Stimulated activated CD4-positive, alpha-beta T cell treated with anti-CD3 and anti-CD28 coated beads, Interleukin-1b, Interleukin-23, amount 100 ng/mL, for 4 hours (primary cell): ENCODE measurements at regions not wholly inside any gene's neighbourhood (a gene's known extent, or its start where the extent isn't known, plus 50 kb on each side); places are given as distances from the start of the nearest gene placed in this dataset.

ENCODE experiments used
- DNase-seq, 2 donors: peaks; one replicate each; pipeline ENCODE4 v3.0.0-alpha.2; 2020; ENCODE audit warnings: low read depth in 2 of 2

DNA sequence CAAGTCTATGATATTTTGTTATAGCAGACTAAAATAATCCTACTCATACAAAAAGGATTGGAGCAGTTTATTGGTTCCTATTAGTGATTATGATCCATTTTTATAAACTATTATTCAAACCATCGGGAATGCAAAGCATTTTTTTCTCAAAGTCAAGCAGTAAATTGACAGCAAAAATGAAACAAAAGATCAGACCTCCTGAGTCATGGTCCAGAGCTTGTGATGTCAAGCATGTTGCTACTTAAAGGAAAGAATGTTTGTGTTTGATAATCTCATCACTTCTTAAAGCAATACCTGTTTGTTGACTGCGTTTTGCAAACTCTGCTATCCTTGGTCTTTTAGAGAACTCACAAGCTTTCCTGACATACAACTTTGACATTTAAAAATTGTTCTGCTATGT is 204.4 kb downstream of the SAMD5 start:
- no peak for DNase-seq

- no peak for DNase-seq
Observed at GRCh38 chr6:147715035-147715434, 206.5 kb downstream of the SAMD5 start.

- DNase-seq, result no peak
Observed at GRCh38 chr6:147716434-147716833, 207.9 kb downstream of the SAMD5 start.

- no peak for DNase-seq
Observed at GRCh38 chr6:147717991-147718390, 209.5 kb downstream of the SAMD5 start.

DNA sequence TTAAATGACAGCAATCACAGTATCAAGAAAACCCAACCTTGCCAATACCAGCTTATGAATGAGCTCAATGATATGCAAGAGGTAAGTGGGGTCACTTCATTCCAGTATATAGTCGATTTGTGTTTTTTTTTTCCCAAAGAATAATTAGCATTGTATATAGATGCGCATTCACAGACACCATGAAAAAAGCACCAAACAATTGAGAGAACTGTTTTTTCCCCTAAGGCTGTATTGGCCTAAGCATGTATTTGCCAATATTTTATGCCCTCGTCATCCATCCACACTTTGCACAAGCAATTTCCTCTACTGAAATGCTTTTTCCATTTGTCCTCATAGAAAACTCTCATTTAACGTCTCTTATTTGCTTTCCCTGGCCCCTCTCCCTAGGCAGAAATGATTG is 213.7 kb downstream of the SAMD5 start:
- DNase-seq, result no peak

DNA sequence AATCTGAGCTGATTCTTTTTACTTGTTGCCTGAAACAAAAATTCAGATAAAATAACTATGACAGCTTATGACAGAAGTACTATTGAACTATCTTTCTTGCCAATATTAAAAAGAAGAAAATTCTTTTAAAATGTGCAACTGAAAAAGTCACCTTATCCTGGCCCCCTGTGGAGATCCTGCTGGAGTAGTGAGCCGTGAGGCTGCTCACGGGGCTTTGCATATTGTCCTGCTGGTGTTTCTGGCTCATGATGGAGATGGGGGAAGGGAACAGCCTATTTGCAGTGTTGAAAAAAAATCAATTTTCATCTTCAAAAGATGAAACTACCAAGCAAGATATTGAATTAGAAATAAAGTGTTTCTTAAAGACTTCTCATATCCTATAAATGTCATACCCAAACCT is 216.0 kb downstream of the SAMD5 start:
- DNase-seq, result no peak

DNA sequence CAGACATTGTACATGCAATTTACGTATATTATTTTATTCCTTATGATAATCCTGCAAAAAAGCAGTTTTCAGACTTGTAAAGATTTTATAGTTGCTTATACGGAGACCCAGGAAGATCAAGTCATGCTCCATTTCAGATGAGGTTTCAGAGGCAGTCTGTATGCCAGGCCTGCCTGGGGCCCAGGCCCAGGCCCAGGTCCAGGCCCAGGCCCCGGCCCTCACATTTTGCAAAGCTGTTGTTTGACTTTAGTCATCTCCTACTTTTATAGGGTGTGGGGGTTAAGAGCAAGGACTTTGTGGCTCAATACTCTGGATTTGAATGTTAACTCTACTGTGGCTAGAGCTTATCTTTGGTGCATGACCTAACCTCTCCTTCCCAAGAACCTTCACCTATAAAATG is 217.9 kb downstream of the SAMD5 start:
- no peak for DNase-seq

- no peak for DNase-seq
Observed at GRCh38 chr6:147728903-147729302, 220.4 kb downstream of the SAMD5 start.

GRCh38 chr6:147733686-147734085 is 225.2 kb downstream of the SAMD5 start:
- DNase-seq, result no peak

GRCh38 chr6:147734151-147734550 is 225.7 kb downstream of the SAMD5 start:
- DNase-seq, result no peak

GRCh38 chr6:147735924-147736323 is 227.4 kb downstream of the SAMD5 start:
- DNase-seq, result no peak

DNA sequence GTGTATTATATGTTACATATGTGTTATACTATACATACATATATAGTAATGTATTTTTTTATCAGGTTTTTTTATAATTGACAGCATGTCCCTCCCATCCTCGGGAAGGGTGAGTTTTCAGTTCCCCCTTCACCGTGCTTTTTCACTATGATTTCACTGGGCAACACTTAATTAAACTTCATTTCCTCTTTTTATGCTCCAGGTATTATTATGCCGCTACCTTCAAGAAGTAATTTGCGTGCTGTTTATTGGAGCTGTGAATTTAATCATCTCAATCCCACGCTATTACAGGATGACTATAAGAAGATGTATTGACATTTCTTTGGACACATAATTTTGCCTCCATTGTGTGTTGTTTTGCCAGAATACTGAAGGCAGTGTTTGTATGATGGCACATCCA is 228.6 kb downstream of the SAMD5 start:
- DNase-seq, result no peak

- DNase-seq, result no peak
Observed at GRCh38 chr6:147738099-147738498, 229.6 kb downstream of the SAMD5 start.

DNA sequence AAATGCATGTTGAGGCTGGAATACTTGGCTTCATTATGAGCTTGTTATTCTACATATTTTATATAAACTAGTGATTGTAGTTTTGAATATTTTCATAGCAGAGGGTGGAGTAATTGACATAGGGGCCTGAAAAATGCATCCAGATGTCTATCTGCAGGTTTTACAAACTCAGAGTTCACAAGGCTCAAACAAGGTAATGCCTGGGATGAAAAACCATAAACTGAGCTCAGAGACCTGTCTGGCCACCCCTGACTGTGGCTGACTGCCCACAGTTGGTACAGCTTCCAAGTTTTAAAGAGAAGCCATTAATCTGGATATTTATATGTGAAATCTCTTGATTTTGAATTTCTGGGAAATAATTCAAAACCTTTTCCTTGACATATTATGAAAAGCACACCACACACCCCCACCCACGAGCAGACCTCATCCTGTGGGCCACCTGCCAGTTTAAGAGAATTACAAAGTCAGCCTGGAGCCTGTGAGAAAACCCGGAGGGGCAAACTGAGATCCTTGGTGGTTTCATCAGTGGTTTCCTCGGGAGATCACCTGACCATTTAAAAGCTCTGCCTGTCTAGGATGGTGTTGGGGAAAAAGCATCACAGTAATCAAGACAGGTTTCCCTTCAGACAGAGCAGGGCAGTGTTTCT is 230.1 kb downstream of the SAMD5 start:
- no peak for DNase-seq

DNA sequence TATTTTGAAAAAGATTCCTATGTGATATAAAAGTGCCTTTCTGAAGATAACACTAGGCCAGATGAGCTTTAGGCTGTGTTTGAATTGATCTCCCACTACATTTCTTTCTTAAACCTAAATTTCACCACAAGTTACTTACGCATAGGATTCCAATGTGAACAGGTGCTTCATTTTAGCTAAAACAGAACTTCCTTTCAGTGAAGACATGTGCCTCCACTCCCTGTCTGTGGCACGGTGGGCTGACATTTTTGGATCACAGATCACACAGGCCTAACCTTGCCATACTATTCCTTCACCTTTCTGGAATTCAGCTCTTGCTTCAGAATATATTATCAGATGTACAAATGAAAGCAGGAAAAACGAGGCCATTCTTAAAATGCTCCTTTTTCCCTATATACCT is 231.8 kb downstream of the SAMD5 start:
- no peak for DNase-seq

DNA sequence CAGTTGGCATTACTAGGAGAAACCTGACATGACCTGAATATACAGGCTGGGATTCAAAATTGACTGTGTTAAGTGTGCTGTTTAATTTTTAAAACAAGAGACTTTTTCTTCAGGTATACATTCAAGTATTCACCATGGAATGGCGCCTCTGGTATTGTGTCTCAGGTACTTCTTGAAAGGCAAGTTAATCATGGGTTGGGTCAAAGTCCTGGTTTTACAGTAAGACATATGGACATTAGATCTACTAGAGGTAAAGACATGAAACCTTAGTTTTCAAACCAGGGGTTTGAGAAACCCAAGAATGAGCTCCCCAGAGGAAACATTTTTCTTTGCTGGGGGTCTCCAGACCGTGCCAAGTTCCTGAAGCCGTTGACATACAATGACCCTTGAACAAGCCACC is 232.4 kb downstream of the SAMD5 start:
- no peak for DNase-seq

DNA sequence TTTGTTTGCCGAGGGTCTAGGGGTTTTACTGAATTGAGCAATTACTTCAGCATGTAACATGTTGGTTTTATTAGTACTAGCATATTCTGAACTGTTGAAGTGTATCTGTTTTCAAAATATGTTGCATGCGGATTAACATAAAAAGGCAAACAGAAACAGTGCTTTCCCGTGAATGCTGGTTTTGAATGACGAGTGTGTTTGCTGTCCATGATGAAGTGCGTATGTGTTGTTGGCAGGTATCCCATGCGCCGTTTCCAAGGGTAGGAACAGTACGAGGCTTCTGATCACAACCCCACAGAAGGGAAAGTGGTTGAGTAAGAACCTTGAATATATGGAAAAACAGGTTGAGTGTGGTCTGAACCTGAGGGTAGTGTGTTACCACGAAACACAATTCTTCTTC is 232.9 kb downstream of the SAMD5 start:
- DNase-seq, result no peak

- DNase-seq, result no peak
Observed at GRCh38 chr6:147742440-147742839, 233.9 kb downstream of the SAMD5 start.

DNA sequence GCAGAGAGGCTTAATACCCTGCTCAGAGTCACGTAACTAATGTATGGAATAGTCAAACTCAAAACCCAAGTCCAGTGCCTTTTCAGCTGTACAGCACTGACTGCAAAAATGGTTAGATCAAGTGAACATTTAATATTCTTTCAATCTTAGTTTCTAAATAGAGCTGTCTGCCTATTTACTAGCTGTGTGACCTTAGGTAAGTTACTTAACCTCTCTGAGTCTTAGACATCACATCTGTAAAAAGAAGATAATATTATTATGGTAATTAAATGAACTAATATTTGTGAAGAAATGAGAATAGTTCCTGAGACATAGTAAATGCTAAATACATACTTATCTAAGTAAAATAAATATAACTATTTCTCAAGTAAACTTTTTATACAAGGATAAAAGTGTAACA is 235.5 kb downstream of the SAMD5 start:
- DNase-seq, result no peak

DNA sequence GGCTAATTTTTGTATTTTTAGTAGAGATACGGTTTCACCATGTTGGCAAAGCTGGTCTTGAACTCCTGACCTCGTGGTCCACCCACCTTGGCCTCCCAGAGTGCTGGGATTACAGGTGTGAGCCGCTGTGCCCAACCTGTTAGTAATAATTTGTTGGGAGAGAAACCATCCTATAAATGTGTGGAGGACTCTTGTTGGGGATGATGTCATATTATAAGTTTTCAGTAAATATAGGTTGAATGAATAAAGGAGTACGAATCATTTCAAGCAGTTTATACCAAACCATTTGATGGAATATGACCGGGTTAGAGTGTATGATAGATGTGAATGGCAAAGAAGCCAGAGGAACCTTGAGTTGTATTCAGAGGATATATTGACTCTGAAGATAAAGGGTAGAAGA is 240.8 kb downstream of the SAMD5 start:
- DNase-seq, result no peak

DNA sequence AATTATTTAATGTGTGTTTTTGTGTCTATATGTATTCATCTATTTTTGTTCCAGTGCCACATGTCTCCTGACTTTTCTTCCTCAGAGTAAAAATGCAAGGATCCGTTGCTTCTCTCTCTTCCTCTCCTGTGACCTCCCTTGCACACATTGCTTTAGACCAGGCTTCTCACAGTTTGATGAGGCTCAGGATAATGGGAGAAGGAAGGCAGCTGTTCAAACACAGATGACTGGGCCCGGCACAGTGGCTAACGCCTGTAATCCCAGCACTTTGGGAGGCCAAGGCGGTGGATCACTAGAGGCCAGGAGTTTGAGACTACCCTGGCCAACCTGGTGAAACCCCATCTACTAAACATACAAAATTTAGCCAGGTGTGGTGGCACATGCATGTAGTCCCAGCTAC is 241.9 kb downstream of the SAMD5 start:
- no peak for DNase-seq

DNA sequence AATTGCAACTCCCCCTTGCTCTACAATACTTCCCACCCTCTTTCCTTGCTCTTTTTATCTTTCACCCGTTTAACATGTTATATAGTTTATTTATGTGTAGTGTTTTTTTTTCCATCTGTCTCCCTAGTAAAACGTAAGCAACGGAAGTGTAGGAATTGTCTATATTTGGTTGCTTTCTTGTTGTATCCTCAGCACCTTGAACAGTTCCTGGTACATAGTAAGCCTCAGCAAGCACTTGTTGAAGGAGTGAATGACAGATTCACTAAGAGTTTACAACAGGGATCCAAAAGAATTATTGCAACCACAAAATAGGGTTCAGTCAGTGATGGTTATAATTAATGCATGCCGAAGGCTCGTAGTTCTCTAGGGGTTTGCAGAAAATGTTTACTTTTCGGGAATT is 242.7 kb downstream of the SAMD5 start:
- DNase-seq, result no peak

DNA sequence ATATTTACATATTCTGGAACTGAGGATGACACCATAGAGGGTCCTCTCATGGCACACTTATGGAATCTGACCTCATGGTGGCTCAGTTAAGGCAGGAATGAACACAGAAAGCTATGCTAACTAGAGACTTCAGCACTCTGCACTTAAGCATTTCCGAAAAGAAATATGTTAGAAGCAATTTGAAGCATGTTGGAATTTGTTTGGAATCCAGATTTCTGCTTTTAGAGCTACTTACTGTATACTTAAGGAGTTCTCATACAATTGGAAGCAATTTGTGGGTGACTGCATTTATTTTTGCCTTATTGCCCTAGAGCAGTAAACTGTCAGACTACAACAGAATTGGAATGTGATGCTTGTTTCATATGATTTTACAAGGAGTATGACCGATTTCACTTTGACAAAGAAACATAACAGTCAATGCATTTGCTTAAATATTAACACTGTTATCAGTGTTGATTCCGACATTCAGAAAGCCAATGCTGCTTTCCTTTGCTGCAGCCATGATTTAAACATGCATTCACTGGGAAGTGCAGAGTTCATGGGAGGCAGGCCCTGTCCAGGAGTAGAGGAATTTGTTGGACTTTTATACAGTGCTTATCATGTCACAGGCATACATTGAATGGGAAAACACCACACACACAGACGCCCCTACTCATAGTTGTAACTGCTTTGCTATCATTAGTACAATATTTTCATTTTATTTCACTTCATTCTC is 244.4 kb downstream of the SAMD5 start:
- no peak for DNase-seq

DNA sequence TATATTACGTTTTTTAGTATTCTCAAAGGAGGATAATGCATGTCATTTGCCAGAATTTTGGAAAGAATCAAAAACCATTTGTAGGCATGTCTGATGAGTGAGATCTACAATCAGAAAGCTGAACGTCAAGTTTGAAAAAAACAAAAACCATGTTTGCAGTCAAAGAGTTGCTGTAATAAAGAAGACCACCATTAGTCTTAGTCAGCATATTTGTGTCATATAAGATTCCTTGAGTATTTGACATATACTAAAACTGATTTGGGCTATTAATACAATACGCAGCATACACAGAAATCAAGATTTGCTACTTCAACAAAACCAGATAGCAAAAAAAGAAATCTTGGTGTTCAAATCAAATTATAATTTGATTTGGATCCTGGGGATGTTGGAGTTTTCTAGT is 247.5 kb downstream of the SAMD5 start:
- DNase-seq, result no peak
